ENCODE measurements at regions not wholly inside any gene's neighbourhood (a gene's known extent, or its start where the extent isn't known, plus 50 kb on each side); places are given as distances from the start of the nearest gene placed in this dataset.

- H3K4me2 ChIP-seq (ENCODE audit: insufficient read depth, low read length) = no peak overlapping the region
- no peaks in the 10 kb centered on the region for H3K36me3 ChIP-seq (ENCODE audit: control insufficient read depth, insufficient read depth, low read length)
- 0% methylated on average over 5 of the region's 5 CpGs for WGBS (ENCODE audit: insufficient coverage, low coverage, missing lambda C conversion rate)
- in situ Hi-C loops (cut with MboI) = no loop called here
- H3K27ac ChIP-seq (ENCODE audit: extremely low read depth, low read depth, low read length) = no peak overlapping the region
- ATAC-seq (no peak), DNase-seq (ENCODE audit: extremely low read depth in 1 of 4, low spot score in 3 of 4) (no peak), FAIRE-seq (no peak)
- ChIA-PET CTCF (ENCODE audit: low intra/inter-chr PET ratio) (no interaction called here), POLR2A (no interaction called here)
- H3K79me2 ChIP-seq (ENCODE audit: control insufficient read depth, insufficient read depth, low read length) = no peaks in the 10 kb centered on the region
- H2AFZ ChIP-seq (ENCODE audit: low read depth, low read length) = no peak overlapping the region
- H3K9me3 ChIP-seq (replicated peaks; ENCODE audit: control insufficient read depth, insufficient read depth, low read depth, low read length) = no peaks in the 10 kb centered on the region
- intact Hi-C loops (cut with micrococcal nuclease) = no loop called here
- no peaks in the 10 kb centered on the region for H3K9me1 ChIP-seq (ENCODE audit: control insufficient read depth, insufficient read depth, low read length)
- H3K27me3 ChIP-seq (ENCODE audit: control insufficient read depth in 2 of 2, insufficient read depth in 2 of 2, low read length in 2 of 2) = no peaks in the 10 kb centered on the region
- no TSS peak for BruUV-seq (replicated peaks)
- TF ChIP-seq MNT (conservative IDR thresholded peaks at IDR 0.05) (no peak), DIDO1 (tag; IDR thresholded peaks at IDR 0.05; ENCODE audit: low read depth) (no peak), FOSL1 (tag; conservative IDR thresholded peaks at IDR 0.05) (no peak), MAFG (tag; conservative IDR thresholded peaks at IDR 0.05) (no peak), ZNF134 (CRISPR knock-in tag; conservative IDR thresholded peaks at IDR 0.05) (no peak), EWSR1 (IDR thresholded peaks at IDR 0.05; ENCODE audit: borderline replicate concordance, low read depth, partially characterized antibody) (no peak), KLF10 (CRISPR knock-in tag; IDR thresholded peaks at IDR 0.05) (no peak), ZNF143 (CRISPR knock-in tag; IDR thresholded peaks at IDR 0.05) (no peak), CCAR2 (IDR thresholded peaks at IDR 0.05; ENCODE audit: low read depth, low read length) (no peak), RNF2 (IDR thresholded peaks at IDR 0.05) (no peak), ZNF121 (CRISPR knock-in tag; conservative IDR thresholded peaks at IDR 0.05) (no peak), PHF8 (IDR thresholded peaks at IDR 0.05; ENCODE audit: borderline replicate concordance, low read length) (no peak), ZNF133 (CRISPR knock-in tag; IDR thresholded peaks at IDR 0.05) (no peak), HNRNPLL (IDR thresholded peaks at IDR 0.05; ENCODE audit: low read depth, low read length, poor library complexity, severe bottlenecking) (no peak), SMAD4 (CRISPR knock-in tag; conservative IDR thresholded peaks at IDR 0.05) (no peak)
- no peak overlapping the region for H3K9ac ChIP-seq (ENCODE audit: insufficient read depth in 1 of 2, low read depth in 2 of 2, low read length in 2 of 2)
- no peak overlapping the region for H3K4me3 ChIP-seq
- H4K20me1 ChIP-seq (replicated peaks; ENCODE audit: control insufficient read depth, insufficient read depth, low read length) = no peaks in the 10 kb centered on the region
- no peaks in the 10 kb centered on the region for H3K4me1 ChIP-seq (replicated peaks in 1 of 2; ENCODE audit: control insufficient read depth in 2 of 2, insufficient read depth in 2 of 2, low read length in 2 of 2)
These were observed 122.4 kb upstream of the IL12A start for GRCh38 chr3:159866201-159866746.
